DMS 273 (cell line): ENCODE measurements at regions not wholly inside any gene's neighbourhood (a gene's known extent, or its start where the extent isn't known, plus 50 kb on each side); places are given as distances from the start of the nearest gene placed in this dataset.

Experiments
- DNase-seq: peaks from one replicate; lab custom pipeline; 2025; ENCODE audit not compliant: unreplicated experiment; lab: John Stamatoyannopoulos, UW

DNA sequence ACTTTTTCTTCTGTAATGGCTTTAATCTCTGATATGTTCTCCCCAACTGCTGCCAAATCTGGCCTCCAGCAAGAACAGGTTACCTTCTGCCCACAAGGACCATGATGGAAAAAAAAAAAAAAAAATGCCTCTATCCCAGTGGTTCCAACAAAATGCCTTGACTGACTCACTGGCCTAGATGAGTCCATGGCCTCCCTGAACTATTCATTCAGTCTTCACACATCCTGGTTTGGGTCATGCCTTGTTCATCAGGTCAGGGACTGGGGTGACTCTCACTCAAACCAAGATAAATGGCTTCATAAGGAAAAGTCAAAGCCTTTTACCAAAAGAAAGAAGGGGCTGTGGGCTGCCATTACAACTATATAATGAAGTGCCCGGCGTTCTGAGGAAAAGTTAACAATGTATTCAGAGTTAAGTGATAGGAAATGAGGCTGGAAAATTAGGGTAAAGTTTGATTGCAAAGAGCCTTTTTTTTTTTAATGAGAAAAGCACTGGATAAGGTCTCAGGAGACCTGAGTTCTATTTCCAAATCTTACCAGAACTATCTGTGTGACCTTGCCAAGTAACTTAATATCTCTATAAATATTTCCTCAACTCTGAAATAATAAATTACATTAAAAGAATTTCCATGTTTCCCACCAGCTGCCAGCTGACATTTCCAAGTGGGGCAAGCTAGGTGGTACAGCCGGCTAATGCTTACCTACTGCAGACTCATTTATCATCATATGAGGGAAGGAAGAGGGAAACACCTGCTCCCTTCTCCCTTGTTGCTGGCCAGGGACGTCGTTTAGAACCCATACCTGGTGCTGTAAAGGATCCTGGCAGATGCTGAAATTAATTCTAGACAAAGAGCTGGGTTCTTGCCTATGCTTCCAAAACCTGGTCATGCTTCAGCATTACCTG is 380.0 kb upstream of the MARCKS start:
- no peak for DNase-seq

DNA sequence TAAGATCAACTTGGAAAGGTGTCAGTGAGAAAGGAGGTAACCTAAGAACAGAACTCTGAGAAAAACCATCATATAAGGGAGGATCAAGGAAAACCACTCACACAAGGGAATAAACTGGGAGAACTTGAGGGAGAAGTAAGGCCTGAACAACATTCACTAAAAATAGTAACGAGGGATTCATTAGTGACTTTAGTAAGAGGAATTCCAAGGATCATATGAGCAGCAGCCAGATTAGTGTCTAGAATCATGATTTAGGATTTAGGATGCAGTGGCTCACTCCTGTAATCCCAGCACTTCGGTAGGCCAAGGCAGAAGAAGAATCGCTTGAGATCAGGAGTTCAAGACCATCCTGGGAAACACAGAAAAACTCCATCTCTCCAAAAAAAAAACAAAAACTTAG is 376.5 kb upstream of the MARCKS start:
- no peak for DNase-seq

DNA sequence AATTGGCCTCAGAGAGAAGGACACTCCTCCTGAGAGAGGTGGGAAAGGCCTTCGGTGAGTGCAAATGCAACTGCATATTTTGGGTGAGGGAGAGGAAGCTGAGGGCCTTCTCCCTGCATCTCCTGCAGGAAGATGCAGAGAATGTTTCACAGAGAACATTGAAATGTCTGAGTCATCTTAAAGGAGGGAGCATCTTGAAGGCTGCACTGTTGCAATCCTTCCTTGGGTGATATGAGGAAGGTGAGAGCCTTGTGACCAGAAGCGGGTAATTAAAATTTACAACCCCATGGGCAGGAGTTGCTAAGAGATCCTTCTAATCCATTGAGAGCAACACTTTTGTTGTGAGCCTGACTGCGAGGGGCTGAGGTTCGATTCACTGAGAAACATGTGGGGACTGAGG is 375.7 kb upstream of the MARCKS start:
- no peak for DNase-seq

DNA sequence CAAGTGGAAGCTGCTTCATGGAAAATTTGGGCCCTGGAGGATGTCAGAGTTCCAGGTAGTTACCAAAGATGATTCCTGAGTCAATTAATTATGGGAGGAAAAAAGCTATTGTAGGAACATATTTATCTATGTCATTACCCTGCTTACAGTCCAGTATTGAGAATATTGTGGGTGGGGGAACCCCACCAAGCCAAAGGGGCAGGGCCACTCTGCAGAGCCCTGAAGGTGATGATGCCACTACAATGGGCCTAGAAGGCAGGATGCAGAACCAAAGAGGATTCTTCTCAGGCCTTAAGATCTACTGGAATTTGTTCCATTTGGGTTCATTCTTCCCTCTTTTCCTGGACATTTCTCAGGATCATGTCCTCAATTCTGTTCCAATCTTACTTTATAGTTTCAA is 375.2 kb upstream of the MARCKS start:
- DNase-seq, result no peak

DNA sequence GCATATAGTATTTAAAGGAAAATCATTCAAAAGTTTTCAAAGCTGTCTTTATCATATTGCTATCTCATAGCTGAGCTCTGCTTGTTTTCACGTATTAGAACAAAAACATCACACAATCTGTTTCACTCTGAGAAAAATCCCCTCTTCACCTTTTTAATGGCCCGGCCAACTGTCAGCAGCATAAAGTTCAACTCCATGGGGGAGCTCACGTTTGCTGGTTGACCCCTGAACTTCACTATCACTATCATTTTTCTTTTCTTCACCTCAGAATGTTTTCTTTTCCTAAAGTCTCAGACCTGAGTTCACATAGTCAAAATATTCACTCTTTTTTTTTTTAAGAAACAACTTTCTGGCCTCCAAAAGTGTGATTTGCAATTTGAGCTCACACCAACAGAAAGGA is 374.4 kb upstream of the MARCKS start:
- no peak for DNase-seq

DNA sequence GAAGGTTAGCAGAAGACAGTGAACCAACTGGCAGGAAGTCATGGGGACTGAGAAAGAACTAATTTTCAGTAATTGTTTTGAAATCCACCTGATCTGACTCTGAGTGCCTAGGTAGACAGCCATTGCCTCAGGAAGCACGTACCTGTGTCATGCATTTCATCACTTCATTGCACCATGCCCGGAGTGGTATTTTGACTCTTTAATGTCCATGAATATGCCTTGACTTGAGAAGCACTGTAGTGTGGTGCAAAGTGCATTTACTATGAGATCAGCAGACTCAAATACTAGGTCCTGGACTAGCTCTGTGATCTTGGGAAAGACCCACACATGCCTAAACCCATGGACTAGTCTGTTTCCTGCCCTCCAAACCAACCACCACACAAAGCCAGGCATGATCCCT is 370.9 kb upstream of the MARCKS start:
- no peak for DNase-seq

DNA sequence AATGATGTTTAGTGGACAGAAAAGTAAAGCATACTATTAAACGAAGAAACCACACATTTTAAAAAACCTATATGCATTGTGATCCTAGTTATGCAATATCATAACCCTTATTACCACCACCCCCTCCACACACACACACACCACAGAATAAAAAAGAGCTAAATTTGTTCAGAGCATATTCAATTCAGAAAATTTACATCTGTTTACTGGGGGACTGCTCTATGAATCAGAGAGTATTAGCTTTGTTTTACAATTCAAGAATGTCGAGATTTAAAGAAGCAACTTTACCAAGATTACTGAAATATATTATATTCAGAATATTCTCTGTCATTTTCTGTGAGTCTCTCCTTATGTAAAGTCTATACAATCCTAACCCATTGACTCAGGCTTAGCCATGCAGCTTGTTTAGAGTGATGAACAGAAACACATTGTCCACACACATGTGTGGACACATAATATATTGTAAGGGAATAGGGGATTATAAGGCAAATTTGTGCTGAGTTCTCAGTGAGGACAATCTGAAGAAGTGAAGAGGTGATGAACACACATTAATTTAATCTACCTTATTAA is 369.6 kb upstream of the MARCKS start:
- no peak for DNase-seq

DNA sequence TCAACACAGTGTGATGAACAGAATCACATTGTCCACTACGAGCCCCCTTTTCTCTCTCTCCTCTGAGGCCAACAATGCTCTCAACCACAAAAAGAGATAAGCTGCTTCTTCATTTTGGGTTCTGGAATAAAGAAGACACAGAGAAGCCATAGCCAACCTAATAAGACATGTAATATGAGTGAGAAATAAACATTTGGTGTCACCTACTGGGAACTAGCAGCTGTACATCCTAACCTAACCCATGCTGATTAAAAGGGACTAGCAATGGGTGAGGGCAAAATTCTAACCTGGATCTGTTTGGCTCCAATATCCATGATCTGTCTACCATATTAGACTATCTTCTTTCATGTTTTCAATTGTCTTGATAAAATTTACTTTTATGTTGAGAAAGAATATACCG is 369.1 kb upstream of the MARCKS start:
- no peak for DNase-seq

DNA sequence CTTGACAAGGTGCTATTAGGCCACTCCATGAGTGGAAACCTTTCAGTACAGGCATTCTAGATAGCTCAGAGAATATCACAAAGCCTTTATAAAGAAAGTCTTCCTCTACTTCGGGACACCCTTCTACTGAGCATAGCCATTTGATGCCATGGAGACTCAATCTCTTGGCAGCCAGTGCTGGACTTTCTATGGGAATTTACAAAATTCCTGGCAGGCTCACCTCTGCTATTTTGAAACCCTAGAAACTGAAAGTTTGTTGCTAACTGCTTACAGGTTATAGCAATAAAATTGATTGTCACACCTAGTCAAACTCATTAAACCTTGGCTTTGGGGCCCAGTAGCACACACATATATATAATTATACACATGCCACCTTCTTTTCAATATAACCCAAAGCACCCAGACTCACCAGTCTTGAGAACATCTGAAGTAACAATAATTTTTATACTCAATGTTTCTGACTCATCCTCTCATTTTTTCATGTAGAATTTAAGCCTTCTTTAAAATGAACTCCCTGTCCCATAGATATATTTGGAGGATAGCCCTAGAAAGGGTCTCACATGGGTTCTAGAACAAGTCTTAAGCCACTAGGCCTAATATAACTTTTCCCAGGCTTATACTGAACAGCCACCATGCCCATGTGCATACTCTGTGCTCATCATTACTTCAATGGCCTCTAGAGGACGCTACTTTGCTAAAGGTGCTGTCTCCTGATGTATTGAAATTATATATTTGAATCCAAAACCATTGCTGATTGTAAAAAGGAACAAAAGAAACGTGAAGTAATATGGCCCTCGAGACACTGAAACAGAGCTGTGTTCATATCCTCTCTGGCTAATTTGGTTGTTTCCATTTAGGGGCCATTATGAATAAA is 368.1 kb upstream of the MARCKS start:
- peak; percentile 10 for DNase-seq

DNA sequence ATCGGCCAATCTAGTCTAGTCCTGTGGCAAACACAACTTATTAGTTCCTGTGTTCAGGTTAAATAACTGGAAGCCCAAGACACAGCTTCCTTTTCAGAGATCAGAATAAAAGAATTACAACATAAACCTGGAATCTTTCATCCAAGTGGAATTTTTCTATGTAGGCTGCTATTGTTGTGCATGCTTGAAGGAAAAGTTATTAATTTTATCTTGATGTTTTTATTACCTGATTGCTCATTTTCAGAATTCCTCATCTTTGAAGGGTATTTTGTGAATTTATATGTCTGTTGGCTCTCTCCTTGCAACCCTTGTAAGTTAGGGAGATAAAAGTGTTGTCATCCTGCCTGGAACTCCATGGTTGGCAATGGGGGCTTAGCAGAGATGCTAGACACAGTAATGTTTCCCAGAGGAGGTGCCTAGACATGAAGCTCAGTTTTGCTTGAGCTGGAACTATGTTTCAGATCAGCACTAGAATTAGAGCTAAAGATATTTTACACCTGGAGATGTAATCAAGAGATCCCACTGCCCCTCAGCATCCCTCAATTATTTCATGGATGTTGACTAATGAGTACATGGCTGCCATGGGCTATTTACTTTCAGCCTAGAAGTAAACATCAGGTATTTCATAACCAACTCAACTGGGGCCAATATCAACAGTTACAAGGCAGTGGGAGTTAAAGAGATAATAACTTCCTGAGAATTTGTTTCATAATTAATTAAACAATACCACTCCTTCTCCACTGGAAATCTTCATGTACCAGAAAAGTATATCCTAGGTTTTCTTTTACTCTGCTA is 367.0 kb upstream of the MARCKS start:
- no peak for DNase-seq

DNA sequence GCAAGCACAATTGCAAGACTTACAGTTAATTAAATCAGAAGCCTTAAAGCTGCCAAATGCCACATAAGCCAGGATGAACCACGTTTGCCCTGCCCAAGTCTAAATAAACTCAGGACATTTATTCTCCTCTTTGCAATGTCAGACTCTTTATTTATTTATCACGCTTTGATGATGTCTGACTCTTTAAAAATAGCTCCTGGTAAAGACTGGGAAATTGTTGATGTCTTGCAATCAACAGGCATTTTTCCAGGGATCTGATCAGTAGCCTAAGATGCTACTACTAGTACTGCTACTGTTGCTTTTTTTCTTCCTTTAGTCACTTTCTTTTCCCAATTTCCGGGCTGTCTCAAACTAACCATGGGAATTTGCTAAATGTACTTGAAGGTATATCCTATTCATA is 365.8 kb upstream of the MARCKS start:
- DNase-seq, result no peak

DNA sequence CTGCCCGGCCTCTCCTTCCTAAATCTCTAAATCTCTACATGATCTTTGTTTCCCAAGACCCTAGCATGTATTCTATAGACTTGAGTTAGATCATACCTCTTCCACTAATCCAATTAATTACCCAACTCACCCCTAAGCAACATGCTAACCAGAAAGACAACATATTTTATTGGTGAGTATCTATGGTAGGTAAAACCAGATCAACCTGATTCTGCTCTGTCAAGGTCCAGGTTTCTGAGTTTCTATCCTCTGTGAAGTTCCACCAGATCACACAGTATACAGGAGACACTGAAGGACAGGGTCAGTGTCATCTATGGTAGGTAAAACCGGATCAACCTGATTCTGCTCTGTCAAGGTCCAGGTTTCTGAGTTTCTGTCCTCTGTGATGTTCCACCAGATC is 363.2 kb upstream of the MARCKS start:
- no peak for DNase-seq

DNA sequence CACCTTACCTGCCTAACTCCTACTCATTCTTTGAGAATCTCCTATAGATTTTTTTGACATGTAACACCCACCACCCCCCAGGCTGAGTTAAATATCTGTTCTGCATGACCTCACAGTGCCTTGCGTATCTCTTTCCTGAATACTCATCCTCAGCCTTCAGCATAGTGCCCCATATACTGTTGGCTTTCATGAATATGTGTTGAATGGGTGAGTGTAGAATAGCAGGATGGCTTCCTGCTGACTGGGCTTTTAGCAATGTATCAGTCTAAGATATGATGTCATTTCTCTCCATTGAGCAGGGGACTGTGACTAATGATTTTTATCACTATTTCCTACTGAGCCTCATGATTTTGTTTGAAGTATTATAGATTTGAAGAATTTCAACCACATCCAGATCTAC is 361.6 kb upstream of the MARCKS start:
- no peak for DNase-seq

DNA sequence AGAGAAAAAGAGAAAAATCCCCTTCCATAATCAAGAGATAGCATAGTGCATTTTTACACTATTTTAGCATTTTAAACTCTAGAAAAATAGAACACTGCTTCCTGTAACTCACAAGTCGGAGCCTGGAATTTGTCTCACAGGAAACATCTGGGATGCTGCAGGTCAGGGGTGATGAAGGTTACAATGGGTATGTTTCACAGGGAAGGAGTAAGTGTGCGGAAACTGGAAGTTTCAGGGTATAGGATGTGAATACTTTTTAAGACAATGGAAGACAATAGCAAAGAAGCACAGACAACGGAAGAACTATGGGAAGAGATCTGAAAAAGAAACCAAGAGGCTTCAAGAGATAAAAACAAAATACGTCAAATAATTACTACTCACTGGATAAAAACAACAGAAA is 361.0 kb upstream of the MARCKS start:
- no peak for DNase-seq

DNA sequence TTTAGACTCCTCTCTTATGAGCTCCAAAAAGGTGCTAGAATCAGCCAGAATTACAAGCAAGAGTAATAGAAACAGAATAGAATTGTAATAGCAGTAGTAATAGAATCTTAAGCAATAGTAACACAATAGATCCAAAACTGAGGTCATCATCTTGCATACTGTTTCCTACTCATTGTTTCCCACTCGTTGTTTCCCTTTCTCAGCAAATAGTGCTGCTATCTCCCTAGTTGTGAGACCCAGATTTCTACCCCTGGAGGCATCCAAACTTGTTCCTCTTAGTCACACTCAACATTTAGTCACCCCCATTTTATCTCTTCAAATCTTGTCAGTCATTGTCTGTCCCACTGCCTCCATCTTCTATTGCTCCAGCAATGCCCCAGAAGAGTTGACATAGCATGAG is 356.9 kb upstream of the MARCKS start:
- DNase-seq, result no peak

DNA sequence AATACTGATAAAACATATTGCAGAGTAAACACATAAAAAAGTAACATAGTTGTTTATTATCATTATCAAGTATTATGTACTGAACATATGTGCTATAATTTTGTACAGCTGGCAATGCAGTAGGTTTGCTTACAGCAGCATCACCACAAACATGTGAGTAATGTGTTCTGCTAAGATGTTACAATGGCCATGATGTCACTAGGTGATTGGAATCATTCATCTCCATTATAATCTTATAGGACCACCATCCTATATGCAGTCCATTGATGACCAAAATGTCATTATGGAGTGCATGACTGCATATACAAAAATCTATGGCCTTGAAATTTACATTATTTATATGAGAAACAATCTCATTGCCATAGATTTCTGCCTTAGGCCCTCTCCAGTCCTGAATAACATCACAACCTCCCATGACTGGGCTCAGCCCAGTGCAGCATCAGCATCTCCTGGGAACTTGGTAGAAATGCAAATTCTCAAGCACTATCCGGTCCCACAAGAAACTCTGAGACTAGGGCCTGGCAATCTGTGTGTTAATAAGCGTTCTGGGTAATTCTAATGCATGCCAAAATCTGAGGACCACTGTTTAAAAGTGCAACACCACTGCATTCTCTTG is 352.0 kb upstream of the MARCKS start:
- no peak for DNase-seq

DNA sequence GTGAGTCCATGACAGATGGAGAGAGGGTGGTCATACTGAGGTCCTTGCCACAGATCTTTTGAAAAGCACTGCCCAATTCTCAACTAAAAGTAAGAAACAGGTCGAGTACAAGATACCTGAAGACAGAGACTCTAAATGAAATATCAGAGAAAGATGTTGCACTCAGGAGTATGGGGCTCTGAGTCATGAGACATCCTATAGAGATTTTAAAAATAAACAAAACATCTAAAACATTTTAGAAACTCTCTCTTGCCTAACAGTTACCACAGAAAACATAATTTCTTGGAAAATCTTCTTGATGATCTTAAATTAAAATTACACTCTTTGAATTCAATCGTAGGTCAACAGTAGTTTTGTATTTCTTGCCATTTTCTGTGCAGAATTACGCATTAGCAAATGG is 348.9 kb upstream of the MARCKS start:
- DNase-seq, result no peak

DNA sequence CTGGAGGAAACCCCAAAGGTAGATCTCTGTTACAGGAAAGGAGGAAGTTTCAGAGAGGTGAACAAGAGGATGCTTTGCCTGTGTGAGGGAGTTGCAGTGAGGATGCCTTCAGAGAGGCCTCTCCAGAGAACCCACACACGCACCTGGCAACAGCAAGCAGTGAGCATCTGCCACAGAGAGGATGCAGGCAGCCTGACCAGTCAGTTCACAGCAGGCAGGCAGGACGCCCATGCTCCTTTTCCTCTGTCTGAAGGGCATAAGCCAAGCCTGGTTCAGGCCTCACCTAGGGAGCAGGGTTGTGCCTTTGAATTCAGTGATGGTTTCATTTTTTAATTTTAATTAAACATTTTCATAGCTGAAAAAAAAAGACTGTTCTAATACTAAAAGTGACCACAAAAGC is 346.0 kb upstream of the MARCKS start:
- peak; percentile 8 for DNase-seq

DNA sequence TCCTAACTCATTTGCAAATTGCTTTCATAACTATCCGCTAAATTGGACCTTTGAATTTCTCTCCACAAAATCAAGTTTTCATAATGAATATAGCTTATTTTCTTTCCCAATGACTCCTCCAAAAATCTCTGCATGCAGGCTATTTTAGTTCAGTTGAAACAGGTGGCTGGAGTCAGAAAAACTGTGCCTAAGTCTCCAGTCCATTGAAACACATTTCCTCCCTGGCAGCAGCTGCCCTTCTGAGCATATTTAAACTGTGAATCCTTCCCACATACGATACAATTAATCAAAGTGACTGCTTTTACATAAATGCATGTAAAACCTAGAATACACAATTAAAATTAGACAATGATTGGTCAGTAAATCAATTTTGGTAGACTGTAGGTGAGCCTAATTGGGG is 344.6 kb upstream of the MARCKS start:
- no peak for DNase-seq

DNA sequence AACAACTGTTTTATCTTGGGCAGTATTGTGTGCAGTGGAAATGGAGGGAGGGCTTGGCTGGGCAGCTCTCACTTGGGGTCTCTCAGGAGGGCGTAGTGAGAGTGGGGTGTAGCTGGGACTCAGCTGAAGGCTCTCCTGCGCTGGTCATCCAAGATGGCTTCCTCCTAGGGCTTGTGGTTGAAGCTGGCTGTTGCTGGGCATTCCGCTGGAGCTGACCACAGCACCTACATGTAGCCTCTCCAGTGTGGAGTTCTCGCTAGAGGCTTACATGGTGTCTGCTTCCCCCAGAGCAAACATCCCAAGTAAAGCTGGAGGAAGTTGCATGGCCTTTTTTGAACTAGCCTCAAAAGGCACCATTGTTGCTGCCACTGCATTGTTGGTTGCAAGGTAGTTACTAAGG is 344.1 kb upstream of the MARCKS start:
- DNase-seq, result no peak

DNA sequence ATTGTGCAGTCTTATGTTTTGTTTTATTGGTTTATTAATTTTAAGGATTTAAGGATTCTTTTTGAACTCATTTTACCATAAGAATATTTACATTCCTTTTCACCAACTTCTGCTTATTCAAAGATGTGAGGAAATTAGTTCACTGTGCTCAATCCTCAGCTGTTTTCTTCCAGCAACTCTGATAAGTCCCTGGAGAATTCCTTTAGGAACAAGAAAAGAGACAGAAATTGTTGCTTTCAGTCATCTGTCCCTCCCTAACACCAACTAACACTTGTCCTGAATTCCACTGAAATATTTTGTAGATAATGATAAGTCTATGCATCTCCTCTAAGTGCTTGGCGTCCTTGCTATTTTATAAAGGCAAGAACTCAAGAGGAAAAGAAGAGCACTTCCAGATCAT is 334.8 kb upstream of the MARCKS start:
- DNase-seq, result no peak
